ENCODE measurements at regions not wholly inside any gene's neighbourhood (a gene's known extent, or its start where the extent isn't known, plus 50 kb on each side); places are given as distances from the start of the nearest gene placed in this dataset.

DNA sequence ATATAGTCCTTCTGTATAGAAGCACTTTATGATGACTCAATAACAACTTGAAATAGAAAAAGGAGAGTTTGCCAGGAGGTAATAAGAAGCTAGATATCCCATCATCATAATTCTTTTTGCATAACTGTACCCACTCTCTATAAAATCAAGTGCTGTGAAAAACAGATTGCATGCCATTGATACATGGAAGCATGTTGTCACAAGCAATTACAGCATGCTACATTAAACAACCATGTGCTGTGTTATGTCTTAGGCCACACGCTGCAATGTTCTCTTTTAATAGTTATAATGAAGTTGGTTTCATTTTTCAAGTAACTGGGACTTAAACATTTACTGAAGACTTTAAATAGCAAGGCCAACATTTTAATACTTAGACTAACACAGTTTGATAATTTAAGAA, 264.2 kb downstream of the RPRM start:
- TF ChIP-seq, protein P1, sequence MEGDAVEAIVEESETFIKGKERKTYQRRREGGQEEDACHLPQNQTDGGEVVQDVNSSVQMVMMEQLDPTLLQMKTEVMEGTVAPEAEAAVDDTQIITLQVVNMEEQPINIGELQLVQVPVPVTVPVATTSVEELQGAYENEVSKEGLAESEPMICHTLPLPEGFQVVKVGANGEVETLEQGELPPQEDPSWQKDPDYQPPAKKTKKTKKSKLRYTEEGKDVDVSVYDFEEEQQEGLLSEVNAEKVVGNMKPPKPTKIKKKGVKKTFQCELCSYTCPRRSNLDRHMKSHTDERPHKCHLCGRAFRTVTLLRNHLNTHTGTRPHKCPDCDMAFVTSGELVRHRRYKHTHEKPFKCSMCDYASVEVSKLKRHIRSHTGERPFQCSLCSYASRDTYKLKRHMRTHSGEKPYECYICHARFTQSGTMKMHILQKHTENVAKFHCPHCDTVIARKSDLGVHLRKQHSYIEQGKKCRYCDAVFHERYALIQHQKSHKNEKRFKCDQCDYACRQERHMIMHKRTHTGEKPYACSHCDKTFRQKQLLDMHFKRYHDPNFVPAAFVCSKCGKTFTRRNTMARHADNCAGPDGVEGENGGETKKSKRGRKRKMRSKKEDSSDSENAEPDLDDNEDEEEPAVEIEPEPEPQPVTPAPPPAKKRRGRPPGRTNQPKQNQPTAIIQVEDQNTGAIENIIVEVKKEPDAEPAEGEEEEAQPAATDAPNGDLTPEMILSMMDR (IDR thresholded peaks at IDR 0.05; ENCODE audit: insufficient read depth, low read length): no peak
- TF ChIP-seq, protein P2, sequence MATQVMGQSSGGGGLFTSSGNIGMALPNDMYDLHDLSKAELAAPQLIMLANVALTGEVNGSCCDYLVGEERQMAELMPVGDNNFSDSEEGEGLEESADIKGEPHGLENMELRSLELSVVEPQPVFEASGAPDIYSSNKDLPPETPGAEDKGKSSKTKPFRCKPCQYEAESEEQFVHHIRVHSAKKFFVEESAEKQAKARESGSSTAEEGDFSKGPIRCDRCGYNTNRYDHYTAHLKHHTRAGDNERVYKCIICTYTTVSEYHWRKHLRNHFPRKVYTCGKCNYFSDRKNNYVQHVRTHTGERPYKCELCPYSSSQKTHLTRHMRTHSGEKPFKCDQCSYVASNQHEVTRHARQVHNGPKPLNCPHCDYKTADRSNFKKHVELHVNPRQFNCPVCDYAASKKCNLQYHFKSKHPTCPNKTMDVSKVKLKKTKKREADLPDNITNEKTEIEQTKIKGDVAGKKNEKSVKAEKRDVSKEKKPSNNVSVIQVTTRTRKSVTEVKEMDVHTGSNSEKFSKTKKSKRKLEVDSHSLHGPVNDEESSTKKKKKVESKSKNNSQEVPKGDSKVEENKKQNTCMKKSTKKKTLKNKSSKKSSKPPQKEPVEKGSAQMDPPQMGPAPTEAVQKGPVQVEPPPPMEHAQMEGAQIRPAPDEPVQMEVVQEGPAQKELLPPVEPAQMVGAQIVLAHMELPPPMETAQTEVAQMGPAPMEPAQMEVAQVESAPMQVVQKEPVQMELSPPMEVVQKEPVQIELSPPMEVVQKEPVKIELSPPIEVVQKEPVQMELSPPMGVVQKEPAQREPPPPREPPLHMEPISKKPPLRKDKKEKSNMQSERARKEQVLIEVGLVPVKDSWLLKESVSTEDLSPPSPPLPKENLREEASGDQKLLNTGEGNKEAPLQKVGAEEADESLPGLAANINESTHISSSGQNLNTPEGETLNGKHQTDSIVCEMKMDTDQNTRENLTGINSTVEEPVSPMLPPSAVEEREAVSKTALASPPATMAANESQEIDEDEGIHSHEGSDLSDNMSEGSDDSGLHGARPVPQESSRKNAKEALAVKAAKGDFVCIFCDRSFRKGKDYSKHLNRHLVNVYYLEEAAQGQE (IDR thresholded peaks at IDR 0.05; ENCODE audit: insufficient replicate concordance, low read depth): no peak
- TF ChIP-seq SPI1 (IDR thresholded peaks at IDR 0.05; ENCODE audit: borderline replicate concordance, low read depth): no peak

Data from HL-60 (cell line).